Ammon's horn (tissue), 1 donor: ENCODE measurements at regions not wholly inside any gene's neighbourhood (a gene's known extent, or its start where the extent isn't known, plus 50 kb on each side); places are given as distances from the start of the nearest gene placed in this dataset.
A peak's percentile ranks its signal among the peaks of the same experiment; 100 is the strongest.
"Not testable (repeated sequence)": the region's sequence is repeated elsewhere in the genome, so short reads cannot be mapped to it uniquely, and the experiment has no call there.

Source experiments
- DNase-seq: peaks from one replicate; pipeline ENCODE4 v3.0.0-alpha.2; 2016; ENCODE audit warnings: low spot score

GRCh38 chr14:35988972-35989690 is 163.0 kb downstream of the BRMS1L start:
- DNase-seq = peak; percentile 74

DNA sequence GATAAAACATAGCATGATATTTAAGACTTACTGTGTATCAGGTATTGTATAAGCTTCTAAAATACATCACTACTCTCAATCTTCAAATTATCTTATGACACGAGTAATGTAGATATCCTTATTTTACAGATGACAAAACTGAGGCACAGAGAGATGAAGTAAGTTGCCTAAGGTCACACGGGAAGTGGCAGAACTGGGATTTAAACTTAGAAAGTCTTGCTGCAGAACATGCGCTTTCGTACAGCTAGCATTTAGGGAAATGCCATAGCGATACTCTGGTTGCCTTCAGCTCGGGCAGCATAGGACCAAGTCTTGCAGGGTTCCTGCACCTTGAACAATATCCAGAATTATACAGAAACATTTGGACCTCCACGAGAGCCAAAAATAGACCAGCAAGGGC is 162.4 kb downstream of the BRMS1L start:
- DNase-seq = no peak

GRCh38 chr14:35987731-35988130 is 161.6 kb downstream of the BRMS1L start:
- no peak for DNase-seq

DNA sequence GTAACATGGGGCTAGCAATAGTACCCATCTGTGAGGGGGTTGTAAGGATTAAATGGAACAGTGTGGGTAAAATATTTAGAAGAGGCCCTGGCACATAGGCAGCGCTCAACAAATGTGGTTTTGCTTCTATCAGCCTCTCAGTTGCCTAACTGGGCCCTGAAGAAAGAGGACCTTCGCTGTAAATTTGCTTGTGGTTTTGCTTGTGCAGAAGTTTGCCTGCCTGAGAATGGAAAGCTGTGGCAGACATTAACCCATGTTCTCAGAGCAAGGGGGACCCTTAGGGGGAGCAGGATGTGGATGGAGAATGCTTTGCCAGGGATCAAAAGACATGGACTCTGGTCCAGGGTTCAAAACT is 160.1 kb downstream of the BRMS1L start:
- DNase-seq = no peak

DNA sequence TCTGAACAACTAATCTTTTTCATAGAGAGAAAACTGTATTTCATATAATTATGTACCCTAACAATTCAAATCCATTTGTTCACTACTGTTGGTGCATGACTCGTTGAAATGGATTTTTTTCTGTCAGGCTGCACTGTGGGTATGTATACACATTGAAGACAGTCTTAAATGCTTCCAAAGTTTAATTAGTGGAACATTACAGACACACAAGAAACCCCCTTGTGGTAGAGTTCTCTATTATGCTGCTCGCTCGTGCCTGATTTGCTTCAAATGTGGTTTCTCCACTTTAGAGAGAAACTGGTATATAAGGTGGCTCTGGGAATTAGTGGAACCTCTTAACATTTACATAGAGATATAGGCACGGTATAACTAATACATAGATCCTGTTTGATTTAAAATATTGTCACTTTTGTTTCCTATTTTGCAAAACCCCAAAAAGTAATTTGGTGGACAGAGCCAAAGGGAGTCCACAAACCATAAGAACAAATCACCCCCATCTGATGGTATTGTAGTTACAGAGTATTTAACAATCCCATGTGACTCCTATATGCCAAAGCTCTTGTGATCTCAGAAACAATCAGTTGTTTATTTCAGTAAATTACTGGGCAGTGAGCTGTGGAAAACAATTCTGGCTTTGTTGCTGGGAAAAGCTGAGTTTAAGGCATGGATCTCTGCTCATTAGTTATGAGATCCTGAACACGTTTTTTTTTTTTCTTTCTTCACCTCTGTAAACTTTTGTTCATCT is 159.5 kb downstream of the BRMS1L start:
- peak; percentile 88 for DNase-seq

- no peak for DNase-seq
Observed at GRCh38 chr14:35979531-35979930, 153.4 kb downstream of the BRMS1L start.

DNA sequence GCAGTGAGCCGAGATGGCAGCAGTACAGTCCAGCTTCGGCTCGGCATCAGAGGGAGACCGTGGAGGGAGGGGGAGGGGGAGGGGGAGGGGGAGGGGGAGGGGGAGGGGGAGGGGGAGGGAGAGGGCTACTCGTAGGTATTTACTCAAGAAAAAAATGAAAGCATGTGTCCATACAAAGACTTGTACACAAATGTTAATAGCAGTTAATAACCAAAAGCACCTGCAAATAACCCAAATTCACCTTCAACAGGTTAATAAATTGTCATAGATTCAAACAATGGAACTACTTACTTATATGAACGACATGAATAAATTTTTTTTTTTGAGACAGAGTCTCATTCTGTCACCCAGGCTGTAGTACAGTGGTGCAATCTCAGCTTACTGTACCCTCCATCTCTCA is 152.4 kb downstream of the BRMS1L start:
- no peak for DNase-seq

GRCh38 chr14:35975814-35976213 is 149.7 kb downstream of the BRMS1L start:
- no peak for DNase-seq

- DNase-seq = no peak
Observed at GRCh38 chr14:35973770-35974169, 147.6 kb downstream of the BRMS1L start.

DNA sequence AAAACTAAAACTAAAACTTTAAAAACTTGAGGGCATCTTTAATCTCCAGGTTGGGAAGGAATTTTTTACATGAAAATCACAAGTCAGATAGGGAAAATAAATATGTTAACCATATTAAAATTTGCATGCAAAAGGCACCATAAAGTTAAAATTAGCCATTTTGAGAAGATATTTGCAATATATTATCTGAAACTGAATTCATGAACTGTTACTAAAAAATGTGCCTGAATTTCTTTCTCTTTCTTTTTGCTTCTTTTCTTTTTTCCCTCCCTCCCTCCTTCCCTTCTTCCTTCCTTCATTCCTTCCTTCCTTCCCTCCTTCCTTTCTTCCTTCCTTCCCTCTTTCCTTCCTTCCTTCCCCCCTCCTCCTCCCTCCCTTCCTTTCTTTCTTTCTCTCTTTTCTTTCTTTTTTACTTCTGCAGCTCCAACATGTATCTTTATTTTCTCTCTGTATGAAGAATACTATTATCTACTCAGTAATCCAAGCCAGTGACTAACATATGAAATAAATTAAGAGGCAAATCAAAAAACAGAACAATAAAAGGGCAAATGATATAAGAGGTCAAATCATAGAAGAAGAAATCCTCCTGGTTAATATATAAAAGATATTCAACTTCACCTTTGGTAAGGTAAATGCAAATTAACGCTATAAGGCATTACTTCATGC is 146.0 kb downstream of the BRMS1L start:
- DNase-seq = no peak

GRCh38 chr14:35969310-35969709 is 143.2 kb downstream of the BRMS1L start:
- no peak for DNase-seq

DNA sequence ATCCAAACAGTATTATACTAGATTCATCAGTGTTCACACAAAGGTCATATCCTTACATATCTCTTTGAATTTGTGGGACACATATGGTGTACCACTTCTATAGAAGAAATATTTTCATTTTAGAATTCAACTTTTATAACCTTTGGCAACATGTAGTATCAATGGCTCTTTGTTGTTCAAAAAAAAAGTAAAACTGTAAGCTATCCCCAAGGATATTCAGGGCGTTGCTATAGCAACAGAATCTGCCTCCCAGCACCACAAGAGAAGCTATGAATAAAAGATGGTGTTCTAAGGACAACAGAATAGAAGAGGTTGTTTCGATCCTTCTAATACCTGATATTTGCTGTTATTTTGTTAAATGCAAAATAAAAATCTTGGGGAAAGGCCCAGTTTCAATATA is 139.3 kb downstream of the BRMS1L start:
- DNase-seq = peak; percentile 81

- no peak for DNase-seq
Observed at GRCh38 chr14:35964697-35965286, 138.7 kb downstream of the BRMS1L start.

- no peak for DNase-seq
Observed at GRCh38 chr14:35963209-35963608, 137.1 kb downstream of the BRMS1L start.

DNA sequence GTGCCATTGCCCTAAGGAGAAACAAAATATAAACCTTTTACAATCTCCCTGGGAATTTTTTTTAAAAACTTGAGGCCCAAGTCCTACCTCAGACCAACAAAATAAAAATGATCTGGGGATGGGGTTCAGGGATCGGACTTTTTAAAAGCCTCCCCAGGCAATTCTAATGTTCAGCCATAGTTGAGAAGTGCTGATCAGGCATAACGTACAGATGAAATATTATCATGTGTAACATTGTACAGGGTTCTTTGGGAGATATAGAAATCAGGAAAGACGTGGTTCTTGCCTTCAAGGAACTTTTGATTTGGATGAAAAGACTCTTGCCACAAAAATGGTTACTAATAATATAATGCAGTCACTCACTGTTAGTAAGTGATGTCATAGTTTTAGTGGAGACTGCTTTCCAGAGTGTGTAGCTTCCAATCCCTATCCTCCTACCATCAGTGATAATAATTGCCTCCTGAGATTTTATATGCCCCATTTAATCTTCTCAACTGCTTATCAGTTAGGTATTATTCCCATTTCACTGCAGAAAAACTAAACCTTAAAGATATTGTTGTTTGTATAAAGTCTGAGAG is 135.6 kb downstream of the BRMS1L start:
- no peak for DNase-seq

GRCh38 chr14:35959835-35960234 is 133.7 kb downstream of the BRMS1L start:
- peak; percentile 69 for DNase-seq

- DNase-seq = no peak
Observed at GRCh38 chr14:35958499-35958898, 132.4 kb downstream of the BRMS1L start.

DNA sequence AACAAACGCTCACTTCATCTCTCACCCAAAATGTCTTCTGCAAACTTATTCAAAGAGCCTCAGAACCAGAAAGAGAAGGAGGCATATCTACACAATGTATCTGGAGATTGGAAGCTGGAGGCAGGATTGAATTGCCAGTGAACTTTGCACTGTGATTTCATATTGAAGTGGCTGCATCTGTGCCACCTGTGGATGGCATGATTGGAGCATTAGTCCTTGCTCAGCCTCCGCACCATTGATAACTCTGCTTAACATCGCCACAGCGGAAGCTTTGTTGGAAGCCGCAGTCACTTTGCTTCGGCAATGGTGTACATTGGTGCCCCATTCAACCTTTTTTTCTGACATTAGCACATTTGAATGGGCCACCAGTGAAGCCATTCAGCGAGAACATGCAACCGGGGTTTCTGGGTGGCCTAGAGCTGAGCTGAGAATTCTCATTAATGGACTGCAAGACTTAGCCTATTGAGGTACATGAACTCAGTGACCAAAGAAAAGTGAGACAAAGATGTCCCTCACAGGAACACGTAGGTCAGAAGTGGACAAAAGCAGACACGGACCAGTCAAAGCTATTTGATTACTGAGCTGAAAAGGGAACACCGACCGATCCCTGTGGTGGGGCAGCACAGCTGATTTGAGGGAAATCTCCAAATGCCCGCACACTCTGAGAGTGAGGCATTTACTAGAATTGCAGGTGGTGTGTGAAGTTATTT is 130.4 kb downstream of the BRMS1L start:
- no peak for DNase-seq

- no peak for DNase-seq
Observed at GRCh38 chr14:35952584-35952983, 126.4 kb downstream of the BRMS1L start.

GRCh38 chr14:35949920-35950513 is 123.9 kb downstream of the BRMS1L start:
- DNase-seq = peak; percentile 35

DNA sequence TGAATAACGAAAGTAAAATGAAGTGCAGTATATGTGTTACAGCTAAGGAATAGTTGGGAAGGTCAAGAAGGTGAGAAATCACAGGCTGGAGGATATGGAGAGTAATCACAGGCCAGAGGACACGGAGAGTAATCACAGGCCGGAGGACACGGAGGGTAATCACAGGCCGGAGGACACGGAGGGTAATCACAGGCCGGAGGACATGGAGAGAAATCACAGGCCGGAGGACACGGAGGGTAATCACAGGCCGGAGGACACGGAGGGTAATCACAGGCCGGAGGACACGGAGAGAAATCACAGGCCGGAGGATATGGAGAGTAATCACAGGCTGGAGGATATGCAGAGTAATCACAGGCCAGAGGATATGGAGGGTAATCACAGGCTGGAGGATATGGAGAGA is 121.8 kb downstream of the BRMS1L start:
- DNase-seq = not testable (repeated sequence)
